ENCODE measurements at regions not wholly inside any gene's neighbourhood (a gene's known extent, or its start where the extent isn't known, plus 50 kb on each side); places are given as distances from the start of the nearest gene placed in this dataset.

DNA sequence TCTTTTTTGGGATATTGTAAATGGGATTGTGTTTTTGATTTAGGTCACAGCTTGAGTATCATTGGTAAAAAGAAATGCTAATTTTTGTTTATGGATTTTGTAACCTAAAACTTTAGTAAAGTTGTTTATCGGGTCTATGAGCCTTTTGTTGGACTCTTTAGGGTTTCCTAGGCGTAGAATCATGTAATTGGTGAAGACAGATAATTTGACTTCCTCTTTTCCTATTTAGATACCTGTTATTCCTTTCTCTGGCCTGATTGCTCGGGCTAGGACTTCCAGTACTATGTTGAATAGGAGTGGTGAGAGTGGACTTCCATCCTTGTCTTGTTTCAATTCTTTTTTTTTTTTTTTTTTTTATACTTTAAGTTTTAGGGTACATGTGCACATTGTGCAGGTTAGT is 149.0 kb downstream of the QPCT start:
- H3K36me3 ChIP-seq (ENCODE audit: control insufficient read depth in 2 of 4, insufficient read depth in 4 of 4, low read length in 3 of 4) = no peaks in the 10 kb centered on the region
- no peak overlapping the region for H3K18ac ChIP-seq (ENCODE audit: extremely low read depth, low read length)
- H3K9me3 ChIP-seq (ENCODE audit: insufficient read depth in 2 of 2, low read depth in 1 of 2, low read length in 1 of 2) = no peaks in the 10 kb centered on the region; a peak in 1 of 4 replicates
- no peak overlapping the region for H3K9ac ChIP-seq (replicated peaks in 1 of 4; ENCODE audit: extremely low read depth in 1 of 4, low read depth in 3 of 4, low read length in 3 of 4)
- no peak overlapping the region for H3K27ac ChIP-seq (ENCODE audit: low read depth, low read length)
- H3K79me2 ChIP-seq (ENCODE audit: control insufficient read depth in 1 of 2, insufficient read depth in 2 of 2, low read length in 2 of 2) = no peaks in the 10 kb centered on the region
- no peak overlapping the region for H3K4ac ChIP-seq (replicated peaks; ENCODE audit: insufficient read length, low read depth, low read length)
- ChIA-PET CTCF (ENCODE audit: partially characterized antibody) (interaction anchor here (0.9 kb wide), 1 partner anchor 10 kb away, joined by 3 read pairs; no protein-coding TSS in a partner anchor), POLR2A (ENCODE audit: partially characterized antibody) (no interaction called here)
- no peak overlapping the region for H2AFZ ChIP-seq (ENCODE audit: low read length)
- H4K91ac ChIP-seq (replicated peaks; ENCODE audit: insufficient read length, low read length) = no peak overlapping the region
- H3K27me3 ChIP-seq (replicated peaks in 1 of 4; ENCODE audit: control insufficient read depth in 3 of 4, extremely low read depth in 1 of 4, insufficient read depth in 3 of 4, low read length in 3 of 4) = no peaks in the 10 kb centered on the region
- H2BK12ac ChIP-seq (ENCODE audit: low read depth, low read length) = no peak overlapping the region
- WGBS, 2 experiments (ENCODE audit: extremely low coverage in 1 of 2, insufficient coverage in 1 of 2, insufficient read length in 1 of 2, insufficient replicate concordance in 2 of 2, low coverage in 1 of 2, low lambda C conversion rate in 2 of 2, missing lambda C conversion rate in 1 of 2) = 82% methylated on average over 3 of the region's 3 CpGs; no CpG with 5 or more reads in 1 of the 2 experiments
- H4K5ac ChIP-seq (ENCODE audit: insufficient read length, low read depth, low read length) = no peak overlapping the region
- H4K20me1 ChIP-seq (replicated peaks in 1 of 2; ENCODE audit: control insufficient read depth in 1 of 2, insufficient read depth in 2 of 2, low read length in 2 of 2) = no peaks in the 10 kb centered on the region
- H2AK5ac ChIP-seq (ENCODE audit: low read depth, low read length) = no peak overlapping the region
- no peak overlapping the region for H2BK5ac ChIP-seq (ENCODE audit: low read depth, low read length)
- FAIRE-seq = no peak
- H3K4me1 ChIP-seq (replicated peaks in 1 of 4; ENCODE audit: control insufficient read depth in 3 of 4, insufficient read depth in 4 of 4, low read length in 3 of 4) = no peaks in the 10 kb centered on the region
- DNase-seq (ENCODE audit: low read depth in 1 of 2, low spot score in 2 of 2) = no peak
- H3K23me2 ChIP-seq (ENCODE audit: low read depth, low read length) = no peaks in the 10 kb centered on the region
- no peak overlapping the region for H3K4me2 ChIP-seq (ENCODE audit: insufficient read depth in 1 of 2, low read depth in 2 of 2, low read length in 2 of 2)
- no peak overlapping the region for H2BK20ac ChIP-seq (ENCODE audit: low read length)
- no peak overlapping the region for H2BK120ac ChIP-seq (replicated peaks; ENCODE audit: low read depth, low read length)
- H3K23ac ChIP-seq (ENCODE audit: insufficient read length) = no peak overlapping the region
- H3K14ac ChIP-seq (ENCODE audit: insufficient read length) = no peak overlapping the region
- no peak overlapping the region for H3K4me3 ChIP-seq (ENCODE audit: extremely low read depth in 1 of 4, insufficient read depth in 2 of 4, low read depth in 3 of 4, low read length in 4 of 4)
- no peaks in the 10 kb centered on the region for H3K79me1 ChIP-seq (ENCODE audit: low read depth, low read length)
- no peak overlapping the region for H2BK15ac ChIP-seq (ENCODE audit: low read length)
- no peak overlapping the region for H3K56ac ChIP-seq (replicated peaks; ENCODE audit: insufficient read length, low read depth, low read length)
- no peak overlapping the region for H4K8ac ChIP-seq (ENCODE audit: extremely low read depth, insufficient read depth, low read length)
- TF ChIP-seq BRCA1 (IDR thresholded peaks at IDR 0.05; ENCODE audit: low read depth, low read length) = no peak
- TF ChIP-seq FOSL1 (IDR thresholded peaks at IDR 0.05; ENCODE audit: insufficient read depth, low read depth, low read length) = no peak
- TF ChIP-seq NRF1 (IDR thresholded peaks at IDR 0.05; ENCODE audit: low read depth, low read length) = no peak
- TF ChIP-seq EGR1 (IDR thresholded peaks at IDR 0.05; ENCODE audit: borderline replicate concordance, low read depth, low read length) = no peak
- no peak for TF ChIP-seq RAD21 (IDR thresholded peaks at IDR 0.05 in 1 of 2, conservative IDR thresholded peaks at IDR 0.05 in 1 of 2; ENCODE audit: low read depth in 2 of 2, low read length in 2 of 2)
- TF ChIP-seq, protein P1, sequence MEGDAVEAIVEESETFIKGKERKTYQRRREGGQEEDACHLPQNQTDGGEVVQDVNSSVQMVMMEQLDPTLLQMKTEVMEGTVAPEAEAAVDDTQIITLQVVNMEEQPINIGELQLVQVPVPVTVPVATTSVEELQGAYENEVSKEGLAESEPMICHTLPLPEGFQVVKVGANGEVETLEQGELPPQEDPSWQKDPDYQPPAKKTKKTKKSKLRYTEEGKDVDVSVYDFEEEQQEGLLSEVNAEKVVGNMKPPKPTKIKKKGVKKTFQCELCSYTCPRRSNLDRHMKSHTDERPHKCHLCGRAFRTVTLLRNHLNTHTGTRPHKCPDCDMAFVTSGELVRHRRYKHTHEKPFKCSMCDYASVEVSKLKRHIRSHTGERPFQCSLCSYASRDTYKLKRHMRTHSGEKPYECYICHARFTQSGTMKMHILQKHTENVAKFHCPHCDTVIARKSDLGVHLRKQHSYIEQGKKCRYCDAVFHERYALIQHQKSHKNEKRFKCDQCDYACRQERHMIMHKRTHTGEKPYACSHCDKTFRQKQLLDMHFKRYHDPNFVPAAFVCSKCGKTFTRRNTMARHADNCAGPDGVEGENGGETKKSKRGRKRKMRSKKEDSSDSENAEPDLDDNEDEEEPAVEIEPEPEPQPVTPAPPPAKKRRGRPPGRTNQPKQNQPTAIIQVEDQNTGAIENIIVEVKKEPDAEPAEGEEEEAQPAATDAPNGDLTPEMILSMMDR (IDR thresholded peaks at IDR 0.05; ENCODE audit: control extremely low read depth in 1 of 3, insufficient read depth in 1 of 3, low read depth in 1 of 3, low read length in 3 of 3) = no peak
- TF ChIP-seq, protein P2, sequence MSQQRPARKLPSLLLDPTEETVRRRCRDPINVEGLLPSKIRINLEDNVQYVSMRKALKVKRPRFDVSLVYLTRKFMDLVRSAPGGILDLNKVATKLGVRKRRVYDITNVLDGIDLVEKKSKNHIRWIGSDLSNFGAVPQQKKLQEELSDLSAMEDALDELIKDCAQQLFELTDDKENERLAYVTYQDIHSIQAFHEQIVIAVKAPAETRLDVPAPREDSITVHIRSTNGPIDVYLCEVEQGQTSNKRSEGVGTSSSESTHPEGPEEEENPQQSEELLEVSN (IDR thresholded peaks at IDR 0.05) = no peak
- no peak for TF ChIP-seq EZH2 (IDR thresholded peaks at IDR 0.05; ENCODE audit: low read depth, low read length, severe bottlenecking)
- TF ChIP-seq, protein P3, sequence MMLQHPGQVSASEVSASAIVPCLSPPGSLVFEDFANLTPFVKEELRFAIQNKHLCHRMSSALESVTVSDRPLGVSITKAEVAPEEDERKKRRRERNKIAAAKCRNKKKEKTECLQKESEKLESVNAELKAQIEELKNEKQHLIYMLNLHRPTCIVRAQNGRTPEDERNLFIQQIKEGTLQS (IDR thresholded peaks at IDR 0.05; ENCODE audit: insufficient read depth, low read depth, low read length) = no peak
- no peak for TF ChIP-seq KDM4A (IDR thresholded peaks at IDR 0.05; ENCODE audit: low read depth, low read length, severe bottlenecking)

All from H1 (cell line).